Activated B cell treated with CpG ODN at 0.5 μM for 24 hours (primary cell): ENCODE measurements at regions not wholly inside any gene's neighbourhood (a gene's known extent, or its start where the extent isn't known, plus 50 kb on each side); places are given as distances from the start of the nearest gene placed in this dataset.
"Not testable (repeated sequence)": the region's sequence is repeated elsewhere in the genome, so short reads cannot be mapped to it uniquely, and the experiment has no call there.

Experiments used
- ATAC-seq: fragments of 200-7000 bp; cut with Tn5 transposase; one replicate; pipeline ENCODE4 v1.10.0; 2021; ENCODE audit warnings: low read depth, mild to moderate bottlenecking, moderate library complexity
- CTCF ChIA-PET: fragments of 350-600 bp; sonication (Branson Sonifier 250); formaldehyde crosslinking; loops from one replicate; lab custom pipeline; 2021; ENCODE audit warnings: antibody characterized with exemption; lab: Charles Lee
- POLR2A ChIA-PET: fragments of 350-600 bp; sonication (Branson Sonifier 250); formaldehyde crosslinking; loops from one replicate; lab custom pipeline; 2021; ENCODE audit warnings: antibody characterized with exemption; lab: Charles Lee
- DNase-seq: peaks from one replicate; pipeline ENCODE4 v3.0.0; 2022
- H3K27ac Mint-ChIP-seq: one replicate; pipeline ENCODE4 v1.8.0; 2020; ENCODE audit warnings: mixed read lengths
- H3K27me3 Mint-ChIP-seq: one replicate; pipeline ENCODE4 v1.8.0; 2021; ENCODE audit warnings: mixed read lengths
- H3K36me3 Mint-ChIP-seq: one replicate; pipeline ENCODE4 v1.8.0; 2021; ENCODE audit warnings: low read depth, mixed read lengths
- H3K4me1 Mint-ChIP-seq: one replicate; pipeline ENCODE4 v1.8.0; 2021; ENCODE audit warnings: mixed read lengths
- H3K4me3 Mint-ChIP-seq: one replicate; pipeline ENCODE4 v1.8.0; 2020; ENCODE audit warnings: mild to moderate bottlenecking, mixed read lengths
- H3K9me3 Mint-ChIP-seq: one replicate; pipeline ENCODE4 v1.8.0; 2020; ENCODE audit warnings: mixed read lengths
- intact Hi-C: fragments of 100-400 bp; cut with micrococcal nuclease; formaldehyde crosslinking; loops from one replicate; pipeline ENCODE4 v1.15.1; 2024
- TF ChIP-seq, protein P1 (sequence below): fragments of 200-600 bp; IDR thresholded peaks from one replicate; pipeline ENCODE4 v1.8.0; 2022; ENCODE audit warnings: antibody characterized with exemption, mild to moderate bottlenecking

DNA sequence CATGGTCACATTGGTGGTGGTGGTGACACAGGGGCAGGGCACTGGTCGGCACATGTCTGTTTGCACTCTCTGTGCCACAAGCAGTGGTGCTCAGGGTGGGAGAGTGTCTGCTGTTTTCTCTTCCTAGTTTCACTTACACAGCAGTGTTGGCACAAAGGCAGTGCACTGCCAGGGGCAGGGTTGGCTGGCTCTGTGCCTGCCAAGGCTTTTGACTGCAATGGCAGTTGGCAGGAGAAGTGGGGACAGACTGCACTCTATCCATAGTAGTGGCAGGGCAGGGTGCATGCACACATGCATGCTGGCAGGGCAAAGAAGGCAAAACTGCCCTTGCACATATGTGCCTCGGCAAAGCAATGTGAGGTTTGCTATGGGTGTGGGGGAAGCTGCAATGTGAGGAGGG, 635.9 kb downstream of the SUCLG1 start:
- ChIA-PET CTCF (no interaction called here), POLR2A (no interaction called here)
- intact Hi-C loops = no loop called here
- Mint-ChIP-seq H3K4me1 (no peaks in the 10 kb centered on the region), H3K9me3 (no peaks in the 10 kb centered on the region), H3K27me3 (no peaks in the 10 kb centered on the region), H3K4me3 (no peak overlapping the region), H3K36me3 (no peaks in the 10 kb centered on the region), H3K27ac (no peak overlapping the region)
- no peak for DNase-seq
- no peak for ATAC-seq
- TF ChIP-seq, protein P1, sequence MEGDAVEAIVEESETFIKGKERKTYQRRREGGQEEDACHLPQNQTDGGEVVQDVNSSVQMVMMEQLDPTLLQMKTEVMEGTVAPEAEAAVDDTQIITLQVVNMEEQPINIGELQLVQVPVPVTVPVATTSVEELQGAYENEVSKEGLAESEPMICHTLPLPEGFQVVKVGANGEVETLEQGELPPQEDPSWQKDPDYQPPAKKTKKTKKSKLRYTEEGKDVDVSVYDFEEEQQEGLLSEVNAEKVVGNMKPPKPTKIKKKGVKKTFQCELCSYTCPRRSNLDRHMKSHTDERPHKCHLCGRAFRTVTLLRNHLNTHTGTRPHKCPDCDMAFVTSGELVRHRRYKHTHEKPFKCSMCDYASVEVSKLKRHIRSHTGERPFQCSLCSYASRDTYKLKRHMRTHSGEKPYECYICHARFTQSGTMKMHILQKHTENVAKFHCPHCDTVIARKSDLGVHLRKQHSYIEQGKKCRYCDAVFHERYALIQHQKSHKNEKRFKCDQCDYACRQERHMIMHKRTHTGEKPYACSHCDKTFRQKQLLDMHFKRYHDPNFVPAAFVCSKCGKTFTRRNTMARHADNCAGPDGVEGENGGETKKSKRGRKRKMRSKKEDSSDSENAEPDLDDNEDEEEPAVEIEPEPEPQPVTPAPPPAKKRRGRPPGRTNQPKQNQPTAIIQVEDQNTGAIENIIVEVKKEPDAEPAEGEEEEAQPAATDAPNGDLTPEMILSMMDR = no peak

DNA sequence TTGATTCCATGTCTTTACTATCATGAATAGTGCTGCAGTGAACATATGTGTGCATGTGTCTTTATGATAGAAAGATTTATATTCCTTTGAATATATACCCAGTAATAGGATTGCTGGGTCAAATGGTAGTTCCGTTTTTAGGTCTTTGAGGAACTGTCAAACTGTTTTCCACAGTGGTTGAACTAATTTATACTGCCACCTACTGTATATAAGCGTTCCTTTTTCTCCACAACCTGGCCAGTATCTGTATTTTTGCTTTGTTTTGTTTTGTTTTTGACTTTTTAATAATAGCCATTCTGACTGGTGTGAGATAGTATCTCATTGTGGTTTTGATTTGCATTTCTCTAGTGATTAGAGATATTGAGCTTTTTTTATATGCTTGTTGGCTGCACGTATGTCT, 641.6 kb downstream of the SUCLG1 start:
- POLR2A ChIA-PET = no interaction called here
- Mint-ChIP-seq H3K27ac (no peak overlapping the region), H3K4me1 (no peaks in the 10 kb centered on the region), H3K4me3 (no peak overlapping the region), H3K36me3 (no peaks in the 10 kb centered on the region), H3K27me3 (no peaks in the 10 kb centered on the region), H3K9me3 (no peaks in the 10 kb centered on the region)
- no peak for ATAC-seq
- CTCF ChIA-PET = no interaction called here
- TF ChIP-seq, protein P1 = no peak
- DNase-seq = no peak
- intact Hi-C loops = no loop called here

DNA sequence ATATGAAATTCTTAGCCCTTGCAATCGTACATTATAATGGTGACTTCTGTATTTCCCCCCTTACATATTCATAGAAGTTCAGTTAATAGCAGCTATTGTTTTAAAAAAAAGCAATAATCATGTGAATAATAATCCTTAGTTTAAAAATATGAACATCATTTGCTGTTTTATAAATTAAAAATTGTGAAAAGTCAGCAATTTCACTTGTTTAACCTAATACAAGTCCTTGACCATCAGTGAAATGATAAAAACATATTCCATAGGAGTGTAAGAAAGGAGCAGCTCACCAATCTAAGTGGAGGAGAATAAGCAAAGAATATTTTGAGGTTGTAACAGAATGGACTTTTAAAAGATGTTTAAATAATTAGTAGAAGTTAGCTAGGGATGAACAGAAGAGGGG, 650.2 kb downstream of the SUCLG1 start:
- Mint-ChIP-seq H3K27me3 (no peaks in the 10 kb centered on the region), H3K4me1 (no peaks in the 10 kb centered on the region), H3K27ac (no peak overlapping the region), H3K4me3 (no peak overlapping the region), H3K9me3 (peaks cover 3% of the 10 kb centered on the region), H3K36me3 (no peaks in the 10 kb centered on the region)
- DNase-seq (no peak), ATAC-seq (no peak)
- intact Hi-C loops = no loop called here
- CTCF ChIA-PET = no interaction called here
- POLR2A ChIA-PET = no interaction called here
- TF ChIP-seq, protein P1 = no peak

DNA sequence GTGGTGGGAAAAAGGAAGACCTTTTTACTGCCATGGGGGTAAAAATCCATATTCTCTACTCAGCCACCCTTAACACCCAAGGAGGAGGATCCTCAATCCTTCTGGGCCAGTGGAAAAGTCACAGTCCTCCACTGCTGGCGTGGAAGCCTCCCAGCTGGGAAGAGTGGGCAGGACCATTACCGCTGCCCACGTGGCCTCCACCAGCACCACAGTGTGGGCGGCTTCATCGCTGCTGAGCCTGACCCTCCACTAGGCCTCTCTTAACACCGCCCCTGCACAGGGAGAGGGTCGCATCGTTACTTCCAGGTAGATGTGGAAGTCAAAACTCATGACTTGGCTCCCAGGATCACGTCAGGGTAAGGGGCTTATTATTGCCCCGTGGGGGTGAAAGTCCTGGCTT, 656.5 kb downstream of the SUCLG1 start:
- ChIA-PET POLR2A (no interaction called here), CTCF (no interaction called here)
- TF ChIP-seq, protein P1 = no peak
- Mint-ChIP-seq H3K4me1 (no peaks in the 10 kb centered on the region), H3K4me3 (no peak overlapping the region), H3K9me3 (peaks cover 10% of the 10 kb centered on the region), H3K27ac (no peak overlapping the region), H3K27me3 (no peaks in the 10 kb centered on the region), H3K36me3 (no peaks in the 10 kb centered on the region)
- intact Hi-C loops = no loop called here
- DNase-seq (no peak), ATAC-seq (no peak)

DNA sequence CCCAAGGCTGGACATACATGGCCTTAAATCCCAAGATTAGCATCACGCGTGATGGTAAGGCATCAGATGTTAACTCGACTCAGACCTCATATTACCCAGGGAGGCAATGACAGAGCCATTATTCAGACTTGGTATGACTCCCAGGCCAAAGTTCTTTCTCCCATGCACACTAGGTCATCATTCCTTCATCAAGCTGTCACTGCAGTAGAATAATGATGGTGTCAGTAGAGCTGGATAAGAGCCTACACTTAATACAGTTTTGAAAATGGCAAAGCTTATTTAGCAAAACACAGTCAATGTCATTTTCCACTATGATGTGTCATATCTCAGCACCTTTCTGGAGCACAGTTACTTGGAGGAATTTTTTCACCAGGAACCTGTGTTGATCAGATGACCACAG, 663.3 kb downstream of the SUCLG1 start:
- DNase-seq (no peak), ATAC-seq (no peak)
- H3K9me3 Mint-ChIP-seq = peaks cover 5% of the 10 kb centered on the region
- intact Hi-C loops = no loop called here
- H3K4me1 Mint-ChIP-seq = no peaks in the 10 kb centered on the region
- TF ChIP-seq, protein P1 = no peak
- ChIA-PET POLR2A (no interaction called here), CTCF (no interaction called here)
- no peak overlapping the region for H3K4me3 Mint-ChIP-seq
- no peaks in the 10 kb centered on the region for H3K36me3 Mint-ChIP-seq
- no peak overlapping the region for H3K27ac Mint-ChIP-seq
- H3K27me3 Mint-ChIP-seq = no peaks in the 10 kb centered on the region

DNA sequence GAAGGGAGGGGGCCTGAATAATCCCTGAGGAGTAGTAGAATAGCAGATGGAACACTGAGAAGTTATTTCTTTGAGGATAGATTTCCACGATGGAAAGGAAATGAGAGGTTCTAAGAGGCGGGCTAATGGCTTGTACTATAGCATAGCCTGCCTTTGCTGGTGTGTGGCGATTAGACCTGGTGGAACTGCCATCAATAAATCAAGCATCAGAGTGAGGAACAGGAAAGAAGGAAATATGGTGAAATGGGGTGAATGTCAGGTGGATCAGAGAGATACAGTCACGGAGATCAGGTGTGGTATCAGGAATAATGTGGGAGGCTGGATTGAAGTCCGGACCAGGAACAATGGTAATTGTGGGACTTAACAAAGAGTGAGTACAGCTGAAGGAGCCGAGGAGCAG, 668.6 kb downstream of the SUCLG1 start:
- DNase-seq, H3K27ac Mint-ChIP-seq, H3K4me1 Mint-ChIP-seq, H3K27me3 Mint-ChIP-seq, H3K9me3 Mint-ChIP-seq, intact Hi-C loops, H3K4me3 Mint-ChIP-seq, POLR2A ChIA-PET, H3K36me3 Mint-ChIP-seq, ATAC-seq, CTCF ChIA-PET: not testable (repeated sequence)

DNA sequence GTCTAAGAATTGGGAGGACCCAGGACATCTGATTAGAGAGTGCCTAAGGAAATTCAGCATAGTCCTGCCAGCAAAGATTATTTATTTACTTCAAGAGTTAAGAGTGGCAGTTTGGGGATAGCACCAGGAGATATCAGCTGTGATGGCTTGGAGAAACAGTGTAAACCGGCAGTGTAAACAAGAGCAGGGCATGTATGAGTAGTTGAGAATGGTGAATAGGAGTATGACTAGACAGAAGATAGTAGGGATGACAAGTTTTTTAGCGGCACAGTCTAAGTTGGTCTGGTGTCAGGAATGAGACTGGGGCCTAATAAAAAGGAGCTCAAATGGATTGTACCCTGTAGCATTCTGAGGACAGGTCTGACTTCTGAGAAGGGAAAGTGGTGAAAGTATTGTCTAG, 669.4 kb downstream of the SUCLG1 start:
- intact Hi-C loops, DNase-seq, ATAC-seq, H3K36me3 Mint-ChIP-seq, H3K27ac Mint-ChIP-seq, H3K27me3 Mint-ChIP-seq, H3K4me1 Mint-ChIP-seq, CTCF ChIA-PET, H3K9me3 Mint-ChIP-seq, POLR2A ChIA-PET, H3K4me3 Mint-ChIP-seq: not testable (repeated sequence)

DNA sequence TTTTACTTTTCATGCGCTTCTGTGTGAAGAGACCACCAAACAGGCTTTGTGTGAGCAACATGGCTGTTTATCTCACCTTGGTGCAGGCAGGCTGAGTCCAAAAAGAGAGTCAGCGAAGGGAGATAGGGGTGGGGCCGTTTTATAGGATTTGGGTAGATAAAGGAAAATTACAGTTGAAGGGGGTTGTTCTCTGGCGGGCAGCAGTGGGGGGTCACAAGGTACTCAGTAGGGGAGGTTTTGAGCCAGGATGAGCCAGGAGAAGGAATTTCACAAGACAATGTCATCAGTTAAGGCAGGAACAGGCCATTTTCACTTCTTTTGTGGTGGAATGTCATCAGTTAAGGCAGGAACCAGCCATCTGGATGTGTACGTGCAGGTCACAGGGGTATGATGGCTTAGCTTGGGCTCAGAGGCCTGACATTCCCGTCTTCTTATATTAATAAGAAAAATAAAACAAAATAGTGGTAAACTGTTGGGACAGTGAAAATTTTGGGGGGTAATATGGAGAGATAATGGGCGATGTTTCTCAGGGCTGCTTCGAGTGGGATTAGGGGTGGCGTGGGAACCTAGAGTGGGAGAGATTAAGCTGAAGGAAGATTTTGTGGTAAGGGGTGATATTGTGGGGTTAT, 670.0 kb downstream of the SUCLG1 start:
- CTCF ChIA-PET, DNase-seq, POLR2A ChIA-PET, H3K27ac Mint-ChIP-seq, H3K4me1 Mint-ChIP-seq, H3K9me3 Mint-ChIP-seq, H3K27me3 Mint-ChIP-seq, ATAC-seq, intact Hi-C loops, H3K36me3 Mint-ChIP-seq, H3K4me3 Mint-ChIP-seq: not testable (repeated sequence)
